LHCN-M2 (cell line): ENCODE measurements at regions not wholly inside any gene's neighbourhood (a gene's known extent, or its start where the extent isn't known, plus 50 kb on each side); places are given as distances from the start of the nearest gene placed in this dataset.

ENCODE experiments used
- DNase-seq: peaks from one replicate; pipeline ENCODE4 v3.0.0-alpha.2; 2012; ENCODE audit warnings: low read depth

DNA sequence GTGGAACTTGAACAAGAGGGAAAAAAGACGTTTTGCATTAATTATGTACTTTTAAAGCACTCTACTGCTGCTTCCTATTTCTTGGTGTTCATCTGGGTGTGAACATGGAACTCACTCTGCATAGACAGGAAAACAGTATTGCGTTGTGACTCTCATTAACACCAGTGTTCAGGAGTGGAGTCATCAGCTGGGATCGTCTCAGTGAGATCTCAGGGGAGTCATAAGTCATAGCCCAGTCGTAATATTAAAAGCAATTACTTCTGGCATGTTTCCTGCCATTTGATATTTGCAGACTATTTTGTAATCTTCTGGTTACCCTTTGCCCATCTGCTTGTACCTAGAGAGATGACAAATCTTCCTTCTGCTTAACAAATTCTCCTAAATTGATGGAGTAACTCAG lies 462.0 kb upstream of the ATP11B start:
- peak; percentile 56 for DNase-seq

DNA sequence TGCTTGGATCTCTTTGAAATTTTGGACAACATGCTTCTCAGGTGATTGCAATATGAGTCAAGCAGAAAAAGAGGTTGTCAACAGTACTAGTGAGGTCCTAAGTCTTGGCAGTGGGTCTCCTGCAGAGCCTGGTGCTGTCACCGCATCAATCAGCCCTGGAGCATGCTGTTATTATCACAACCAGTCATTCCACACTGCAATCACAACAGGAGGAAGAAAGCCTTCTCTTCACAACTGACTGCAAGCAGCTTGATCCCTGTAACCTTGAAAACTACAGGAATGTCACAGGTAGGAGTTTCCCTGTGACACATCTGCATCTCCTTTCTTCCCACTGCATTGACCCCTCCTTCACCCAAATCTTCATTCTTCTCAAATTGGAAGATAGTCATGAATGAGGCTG lies 451.1 kb upstream of the ATP11B start:
- no peak for DNase-seq

DNA sequence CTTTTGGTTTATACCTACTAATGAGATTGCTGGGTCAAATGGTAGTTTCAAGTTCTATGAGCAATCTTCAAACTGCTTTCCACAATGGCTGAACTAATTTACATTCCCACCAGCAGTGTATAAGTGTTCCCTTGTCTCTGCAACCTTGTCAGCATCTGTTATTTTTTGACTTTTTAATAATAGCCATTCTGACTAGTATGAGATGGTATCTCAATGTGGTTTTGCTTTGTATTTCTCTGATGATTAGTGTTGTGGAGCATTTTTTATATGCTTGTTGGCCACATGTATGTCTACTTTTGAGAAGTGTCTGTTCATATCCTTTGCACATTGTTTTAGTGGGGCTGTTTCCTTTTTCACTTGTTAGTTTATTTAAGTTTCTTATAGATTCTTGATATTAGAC lies 449.3 kb upstream of the ATP11B start:
- DNase-seq = peak; percentile 31

DNA sequence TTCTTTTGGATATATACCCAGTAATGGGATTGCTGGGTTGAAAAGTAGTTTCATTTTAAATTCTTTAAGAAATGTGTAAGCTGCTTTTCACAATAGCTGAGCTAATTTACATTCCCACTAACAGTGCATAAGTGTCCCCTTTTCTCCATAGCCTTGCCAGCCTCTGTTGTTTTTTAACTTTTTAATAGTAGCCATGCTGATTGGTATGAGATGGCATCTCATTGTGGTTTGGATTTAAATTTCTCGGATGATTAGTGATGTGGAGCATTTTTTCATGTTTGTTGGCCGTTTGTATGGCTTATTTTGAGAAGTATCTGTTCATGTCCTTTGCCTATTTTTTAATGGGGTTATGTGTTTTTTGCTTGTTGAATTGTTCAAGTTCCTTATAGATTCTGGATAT lies 444.3 kb upstream of the ATP11B start:
- peak; percentile 23 for DNase-seq

DNA sequence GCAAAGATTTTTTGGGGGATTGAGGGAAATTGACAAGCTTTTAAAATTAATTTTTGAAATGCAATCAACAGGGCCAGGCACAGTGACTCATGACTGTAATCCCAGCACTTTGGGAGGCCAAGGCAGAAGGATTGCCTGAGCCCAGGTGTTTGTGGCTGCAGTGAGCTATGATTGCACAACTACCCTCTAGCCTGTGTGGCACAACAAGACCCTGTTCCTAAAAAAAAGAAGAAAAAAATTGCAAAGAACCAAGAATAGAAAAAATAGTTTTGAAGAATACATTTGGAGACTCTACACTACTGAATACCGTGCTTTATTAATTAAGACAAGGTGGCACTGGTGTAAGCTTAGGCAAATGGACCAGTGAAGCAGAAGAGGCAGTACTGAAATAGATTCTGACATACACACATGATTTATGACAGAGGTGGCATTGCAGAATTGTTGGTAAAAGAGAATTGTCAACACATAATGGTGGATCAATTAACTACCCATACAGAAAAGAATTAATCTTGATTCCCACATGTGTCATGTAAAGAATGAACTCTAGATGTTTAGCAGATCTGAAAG lies 443.3 kb upstream of the ATP11B start:
- DNase-seq = no peak

DNA sequence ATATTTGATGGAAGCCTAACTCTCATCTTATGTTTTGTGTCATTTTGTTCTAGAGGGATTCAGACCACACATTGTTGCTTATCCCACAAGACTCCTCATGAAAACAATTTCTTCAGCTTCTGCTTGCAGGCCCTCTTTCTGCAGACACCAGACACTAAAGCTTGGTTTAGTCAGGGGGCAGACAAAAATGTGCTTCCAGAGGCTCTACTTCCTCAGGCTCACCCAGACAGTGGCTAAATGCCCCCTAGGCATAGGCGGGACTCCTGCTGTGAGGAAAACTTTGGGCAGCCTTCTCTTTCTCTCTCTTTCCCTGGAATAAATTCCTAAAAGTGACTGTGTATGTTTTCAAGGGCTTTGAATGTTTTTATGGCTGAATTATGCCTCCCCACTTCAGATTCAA lies 435.4 kb upstream of the ATP11B start:
- no peak for DNase-seq

DNA sequence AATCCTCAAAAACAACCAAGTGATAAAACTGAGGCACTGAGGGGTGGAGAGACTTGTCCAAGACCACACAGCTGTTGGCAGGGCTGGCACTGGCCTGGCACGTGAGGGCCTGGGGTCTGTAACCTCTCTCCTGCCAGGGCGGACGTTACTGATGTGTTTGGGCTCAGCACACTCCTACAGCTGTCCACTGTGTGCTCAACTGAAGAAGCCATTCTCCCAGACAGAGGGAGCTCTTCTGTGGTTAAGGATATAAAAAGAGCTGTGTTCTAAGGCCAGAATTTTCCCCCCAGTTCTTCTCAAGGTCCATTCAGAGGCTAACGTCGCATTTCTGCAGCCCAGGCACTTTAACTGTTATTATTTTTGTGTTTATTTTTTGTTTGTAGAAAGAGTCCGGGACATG lies 429.0 kb upstream of the ATP11B start:
- DNase-seq = peak; percentile 79

DNA sequence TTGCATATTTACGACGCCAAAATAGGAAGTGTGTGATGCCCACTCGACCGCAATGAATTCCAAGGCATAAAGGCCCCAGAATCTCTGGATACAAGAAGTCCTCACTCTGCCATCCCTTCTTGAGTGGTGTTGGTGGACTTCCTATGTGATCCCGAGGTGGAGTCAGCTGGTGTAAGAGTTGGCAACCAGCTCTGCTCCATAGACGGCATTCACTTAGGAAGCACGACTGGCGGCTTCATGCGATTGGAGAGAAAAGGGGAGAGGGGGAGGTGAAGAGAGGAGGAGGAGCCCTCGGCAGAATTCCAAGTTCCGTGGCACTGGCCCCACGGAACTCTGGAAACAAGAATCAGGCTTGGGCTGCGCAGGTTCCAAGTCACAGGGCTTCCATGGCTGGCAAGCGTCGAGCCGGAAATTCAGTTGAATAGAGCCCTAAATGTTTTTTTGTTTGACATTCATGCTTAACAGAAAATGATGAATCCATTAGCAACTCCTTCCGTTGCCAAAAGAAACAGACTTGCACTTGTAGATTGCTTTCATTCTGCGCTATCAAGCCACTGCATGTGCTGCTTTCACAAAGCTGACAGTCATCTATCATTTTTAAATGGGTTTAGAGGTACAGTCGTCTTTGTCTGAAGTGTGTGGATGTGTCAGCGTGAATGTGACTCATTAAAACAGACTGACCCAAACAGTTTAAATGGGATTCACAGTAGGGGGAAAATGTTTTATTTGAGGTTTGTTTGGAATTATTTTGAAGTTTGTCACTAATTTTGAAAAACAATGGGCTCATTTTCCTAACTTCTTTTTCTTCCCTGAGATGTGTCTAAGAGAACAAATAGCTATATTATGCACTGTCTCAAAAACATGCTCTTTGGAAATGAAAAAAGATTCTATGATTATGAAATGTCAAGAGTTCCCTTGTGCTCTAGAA lies 428.3 kb upstream of the ATP11B start:
- DNase-seq = peak; percentile 95

DNA sequence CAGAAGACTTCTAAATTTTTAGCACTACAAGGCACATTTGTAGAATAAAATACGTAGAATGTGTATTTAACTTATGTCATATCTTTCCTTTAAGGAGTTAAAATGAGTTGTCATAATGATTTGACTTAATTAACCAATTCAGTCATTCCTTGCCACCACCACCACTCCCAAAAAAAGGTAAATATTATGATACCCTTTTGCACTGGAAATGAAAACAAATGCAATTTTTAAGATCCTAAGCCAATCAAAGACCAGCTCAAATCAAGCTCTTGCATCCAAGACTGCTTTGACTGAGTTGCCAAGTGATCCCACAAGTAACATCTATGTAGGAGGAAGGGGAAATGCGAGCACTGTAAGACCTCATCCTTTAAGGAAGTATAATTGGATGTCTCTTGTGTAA lies 426.6 kb upstream of the ATP11B start:
- DNase-seq = no peak

DNA sequence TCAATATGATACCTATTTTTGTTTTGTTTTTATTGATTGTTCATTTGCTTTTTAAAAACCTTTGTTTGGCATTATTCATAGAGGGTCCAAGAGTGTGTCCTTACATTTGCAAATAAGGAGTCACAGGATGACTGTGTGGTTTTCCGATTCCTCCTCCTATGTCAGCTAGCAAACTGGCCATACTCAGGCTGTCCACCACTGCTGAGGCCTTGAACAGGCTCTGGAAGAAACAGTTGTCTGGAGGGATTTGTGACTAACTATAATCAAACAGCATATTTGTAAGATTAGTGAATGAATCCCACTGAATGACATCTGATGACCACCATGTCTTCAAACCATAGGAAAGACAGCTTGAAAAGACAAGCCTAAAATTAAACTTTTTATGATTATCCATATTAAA lies 423.4 kb upstream of the ATP11B start:
- DNase-seq = peak; percentile 69

DNA sequence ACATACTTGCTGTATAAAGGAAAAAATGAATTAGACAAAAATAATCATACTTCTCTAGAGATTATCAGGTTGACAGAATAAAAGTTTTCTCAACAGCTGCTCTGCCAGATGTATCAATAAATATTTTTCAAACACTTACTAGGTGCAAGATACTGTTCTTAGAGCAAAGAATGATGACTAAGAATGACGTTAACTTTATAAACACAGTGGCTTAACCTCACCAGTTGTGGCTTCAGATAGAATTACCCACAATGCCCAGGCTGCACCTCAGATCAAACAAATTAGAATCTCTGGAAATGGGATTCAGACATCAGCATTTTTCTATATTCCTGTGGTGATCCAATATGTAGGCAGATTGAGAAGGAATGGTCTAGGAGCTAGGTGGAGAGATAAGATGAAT lies 422.4 kb upstream of the ATP11B start:
- DNase-seq = peak; percentile 90

DNA sequence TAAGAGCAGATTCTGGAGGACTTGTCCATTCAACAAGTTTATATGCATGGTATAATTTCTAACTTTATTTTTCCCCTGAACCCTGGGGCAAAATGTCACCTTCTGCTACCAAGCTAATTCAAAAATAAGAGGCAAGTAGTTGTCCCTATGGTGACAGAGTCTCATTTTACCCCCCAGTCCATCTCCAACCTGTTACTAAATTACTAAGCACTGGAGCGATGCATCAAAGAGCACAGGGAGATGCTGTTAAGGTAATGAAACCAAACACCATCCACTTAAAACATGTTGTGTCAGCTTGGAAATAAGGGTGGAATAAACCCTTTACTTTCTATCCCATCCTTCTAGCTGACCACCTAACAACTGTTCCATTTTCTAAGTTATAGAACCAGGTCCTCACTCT lies 417.4 kb upstream of the ATP11B start:
- DNase-seq = no peak

DNA sequence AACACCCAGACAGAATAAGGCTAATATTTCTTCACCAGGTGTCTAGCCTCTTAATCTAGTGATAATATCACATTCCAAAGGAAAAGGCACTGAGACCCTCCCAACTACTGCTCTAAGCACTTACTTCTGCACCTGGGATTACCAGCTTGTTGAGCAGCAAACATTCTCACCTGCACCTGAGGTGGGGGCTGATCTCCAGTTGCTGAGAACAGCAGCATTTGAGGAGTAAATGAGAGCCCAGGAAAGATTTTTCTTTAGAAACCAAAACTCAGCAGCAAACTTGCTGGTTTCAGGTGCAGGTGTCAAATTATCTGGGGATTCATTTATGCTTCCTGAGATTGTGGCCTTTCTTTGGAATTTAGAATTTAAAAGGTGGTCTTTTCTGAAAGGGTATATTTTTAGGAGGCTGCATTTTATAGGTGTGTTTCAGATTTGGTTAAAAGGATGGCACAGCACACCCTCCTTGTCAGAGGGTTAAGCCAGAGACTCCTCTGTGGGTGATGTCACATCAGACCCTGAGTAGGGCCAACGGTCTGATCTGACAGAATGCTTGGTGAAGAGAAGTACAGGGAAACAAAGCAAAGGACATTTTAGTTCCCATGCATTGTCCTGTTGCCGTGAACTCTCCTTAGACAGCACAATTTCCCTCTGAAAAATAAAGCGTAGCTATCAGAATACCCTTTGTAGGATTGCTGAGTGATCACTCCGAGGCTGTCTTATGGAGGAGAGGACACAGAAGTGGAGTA lies 411.0 kb upstream of the ATP11B start:
- no peak for DNase-seq

DNA sequence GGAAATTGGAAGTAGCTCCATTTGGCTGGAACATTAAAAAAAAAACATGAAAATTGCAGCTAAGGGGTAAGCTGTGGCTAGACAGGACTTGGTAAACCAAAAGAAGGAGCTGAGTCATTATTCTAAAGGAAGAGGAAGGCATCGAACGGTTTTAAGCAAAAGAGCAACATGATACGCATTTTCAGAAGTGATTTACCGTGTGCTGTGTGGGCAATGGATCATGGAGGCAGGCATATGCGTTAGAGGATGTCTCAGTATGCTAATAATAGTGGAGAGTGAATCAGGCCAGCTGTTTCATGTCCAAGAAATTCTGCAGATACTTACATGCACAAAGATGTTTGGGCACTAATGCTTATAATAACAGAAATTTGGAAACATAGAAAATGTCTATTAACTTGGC lies 409.1 kb upstream of the ATP11B start:
- DNase-seq = peak; percentile 87

DNA sequence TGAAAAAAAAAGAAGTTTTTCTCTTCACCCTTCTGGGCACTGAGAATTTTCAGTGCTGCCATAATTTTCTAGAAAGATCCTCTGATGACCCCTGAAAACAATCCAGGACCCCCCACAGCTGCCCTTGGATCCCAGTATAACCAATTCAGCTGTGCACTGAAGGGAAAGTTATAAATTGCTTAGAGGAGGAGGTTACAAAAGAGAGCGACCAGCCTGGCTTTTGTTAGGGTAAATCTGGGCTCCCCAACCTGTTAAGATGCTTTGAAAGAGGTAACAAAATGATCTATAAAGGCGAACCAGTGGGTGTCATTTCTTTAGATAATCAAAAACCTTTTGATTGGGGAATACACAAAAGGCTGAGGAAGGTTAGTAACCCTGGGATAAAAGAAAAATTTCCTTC lies 407.9 kb upstream of the ATP11B start:
- DNase-seq = no peak

DNA sequence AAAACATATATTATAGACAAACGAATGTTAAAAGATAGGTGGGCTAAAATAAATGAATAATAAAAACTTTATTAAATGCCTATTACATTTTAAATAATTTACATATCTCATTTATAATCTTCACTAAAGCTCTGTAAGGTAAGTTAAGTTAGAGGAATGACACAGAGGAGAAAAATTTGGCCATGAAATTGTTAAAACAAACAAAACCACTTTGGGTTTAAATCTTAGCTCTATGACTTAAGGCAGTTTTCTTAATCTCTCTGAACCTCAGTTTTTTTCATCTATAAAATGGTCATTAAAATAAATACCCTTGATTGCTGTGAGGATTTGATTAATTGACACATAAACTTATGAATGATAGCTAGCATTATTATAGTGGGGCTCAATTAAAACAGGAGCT lies 404.8 kb upstream of the ATP11B start:
- DNase-seq = no peak

DNA sequence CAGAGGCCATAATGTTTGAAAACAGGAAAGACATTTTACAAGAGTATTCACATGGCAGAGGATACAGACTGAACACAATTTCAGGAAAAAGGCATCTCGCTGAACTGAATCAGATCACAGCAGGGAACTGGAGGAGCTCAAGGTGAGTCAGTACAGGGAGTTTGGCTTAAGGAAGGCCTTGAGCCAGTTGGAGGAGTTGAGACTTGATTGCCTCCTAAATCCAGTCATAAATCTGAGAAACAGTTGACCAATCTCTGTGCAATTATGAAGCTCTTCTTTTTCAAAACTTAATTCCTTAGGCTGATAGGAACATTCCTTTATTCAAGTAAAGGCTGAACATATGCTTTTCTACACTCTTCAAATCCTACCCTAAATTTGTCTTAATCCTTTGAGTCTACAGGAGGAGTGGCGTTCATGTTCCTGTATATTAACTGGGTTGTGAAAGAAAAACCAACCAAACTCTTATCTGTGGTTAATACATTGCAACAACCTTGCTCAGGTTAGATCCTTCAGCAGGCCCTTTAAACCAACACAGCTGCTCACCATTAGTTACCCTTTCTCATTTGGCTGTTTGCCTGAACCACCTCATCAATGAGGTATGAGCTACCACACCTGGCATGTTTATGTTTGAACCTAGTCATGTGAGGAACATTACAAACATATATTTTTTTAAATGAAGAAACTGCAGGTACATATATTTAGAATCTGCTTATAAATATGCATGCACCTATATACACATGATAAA lies 404.1 kb upstream of the ATP11B start:
- no peak for DNase-seq

DNA sequence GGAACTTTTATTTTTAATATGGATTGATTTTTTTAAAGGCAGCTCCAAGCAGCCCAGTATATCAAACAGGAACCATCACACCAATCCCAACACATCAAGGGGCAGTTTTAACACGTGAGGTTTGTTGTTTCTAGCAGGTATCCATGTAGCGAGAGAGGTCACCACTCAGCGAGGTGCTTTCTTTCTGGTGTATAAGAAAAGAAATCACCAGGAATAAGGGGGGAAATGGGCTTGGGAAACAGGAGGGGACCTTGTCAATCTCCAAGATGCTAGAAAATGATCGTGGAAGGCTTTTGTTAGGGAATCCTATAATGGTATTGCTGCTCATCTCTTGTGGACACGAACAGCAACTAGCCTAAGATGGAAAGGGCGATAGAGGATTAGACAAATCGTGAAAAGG lies 402.9 kb upstream of the ATP11B start:
- no peak for DNase-seq

DNA sequence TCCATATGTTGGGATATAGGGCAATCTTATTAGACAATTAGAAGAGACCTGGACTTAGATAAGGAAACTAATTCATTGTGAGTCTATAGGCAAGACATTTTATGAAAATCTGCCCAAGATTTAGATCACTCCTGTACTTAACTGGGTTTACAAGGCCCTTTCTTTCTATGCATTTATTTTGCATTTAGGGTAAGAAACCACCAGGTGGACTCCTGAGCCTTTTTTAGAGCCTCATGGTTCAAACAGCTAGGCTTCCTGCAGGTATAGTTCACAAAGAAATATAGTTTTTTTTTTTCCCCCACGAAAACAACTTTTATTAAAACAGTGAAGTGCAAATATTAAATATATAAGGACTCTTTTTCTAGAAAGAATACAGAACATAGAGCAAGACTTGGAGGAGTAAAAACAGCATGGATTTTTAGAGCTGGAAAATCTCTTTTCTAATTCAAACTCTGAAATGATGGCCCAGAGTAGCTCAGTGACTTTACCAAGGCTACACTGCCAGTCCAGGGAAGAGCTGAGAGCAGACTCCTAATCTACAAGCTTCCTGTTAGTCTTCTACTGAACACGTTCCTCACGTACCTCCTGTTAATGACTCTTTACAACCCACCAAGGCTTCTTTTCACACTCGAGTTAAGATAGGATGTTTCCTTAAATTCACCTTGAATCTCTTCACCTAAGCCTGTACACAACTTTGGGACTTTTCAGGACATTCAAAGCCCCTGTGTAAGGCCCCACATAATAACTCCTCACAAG lies 400.9 kb upstream of the ATP11B start:
- DNase-seq = no peak

DNA sequence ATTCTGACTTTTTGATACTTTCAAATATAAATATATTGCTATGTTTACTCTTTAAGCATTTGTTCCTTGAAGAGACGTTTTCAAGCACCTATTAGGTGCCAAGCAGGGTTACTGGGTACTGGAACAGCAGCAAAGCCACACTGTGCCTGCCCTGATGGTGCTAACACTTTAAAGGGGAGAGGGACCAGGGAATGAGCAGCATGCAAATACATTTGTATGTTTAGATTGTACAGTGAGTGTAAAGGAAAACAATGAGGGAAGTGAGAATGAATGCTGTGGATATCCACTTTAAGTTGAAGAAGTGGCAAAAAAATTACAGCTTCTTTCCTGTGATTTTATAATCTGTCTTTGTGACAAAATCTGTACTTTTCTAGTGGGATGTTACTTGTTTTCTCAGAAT lies 400.2 kb upstream of the ATP11B start:
- no peak for DNase-seq

DNA sequence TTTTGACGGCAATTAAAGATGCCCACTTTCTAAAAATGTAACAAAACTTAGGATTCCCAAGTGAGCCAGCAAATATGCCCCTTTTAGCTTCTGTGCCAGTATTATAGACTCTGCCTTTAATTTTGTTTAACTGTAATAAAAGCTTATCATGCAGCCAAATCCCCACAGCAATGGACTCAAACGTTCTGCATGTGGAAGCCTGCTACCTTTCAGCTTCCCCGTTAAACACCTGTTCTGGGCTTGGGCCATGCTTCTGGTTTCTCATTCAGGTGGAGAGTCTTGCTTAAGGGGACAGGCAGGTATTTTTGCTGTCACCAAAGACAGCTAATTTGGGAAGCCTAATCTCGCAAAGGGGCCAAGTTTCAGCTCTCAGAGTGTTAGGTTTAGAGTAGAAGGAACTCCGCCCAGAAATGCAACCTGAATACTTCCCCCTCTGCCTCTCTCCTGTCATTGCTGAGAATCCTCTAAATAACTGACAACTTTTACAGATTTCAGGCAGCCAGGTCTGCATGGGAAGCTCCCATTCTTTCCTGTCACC lies 399.4 kb upstream of the ATP11B start:
- no peak for DNase-seq
